ENCODE measurements at regions not wholly inside any gene's neighbourhood (a gene's known extent, or its start where the extent isn't known, plus 50 kb on each side); places are given as distances from the start of the nearest gene placed in this dataset.

DNA sequence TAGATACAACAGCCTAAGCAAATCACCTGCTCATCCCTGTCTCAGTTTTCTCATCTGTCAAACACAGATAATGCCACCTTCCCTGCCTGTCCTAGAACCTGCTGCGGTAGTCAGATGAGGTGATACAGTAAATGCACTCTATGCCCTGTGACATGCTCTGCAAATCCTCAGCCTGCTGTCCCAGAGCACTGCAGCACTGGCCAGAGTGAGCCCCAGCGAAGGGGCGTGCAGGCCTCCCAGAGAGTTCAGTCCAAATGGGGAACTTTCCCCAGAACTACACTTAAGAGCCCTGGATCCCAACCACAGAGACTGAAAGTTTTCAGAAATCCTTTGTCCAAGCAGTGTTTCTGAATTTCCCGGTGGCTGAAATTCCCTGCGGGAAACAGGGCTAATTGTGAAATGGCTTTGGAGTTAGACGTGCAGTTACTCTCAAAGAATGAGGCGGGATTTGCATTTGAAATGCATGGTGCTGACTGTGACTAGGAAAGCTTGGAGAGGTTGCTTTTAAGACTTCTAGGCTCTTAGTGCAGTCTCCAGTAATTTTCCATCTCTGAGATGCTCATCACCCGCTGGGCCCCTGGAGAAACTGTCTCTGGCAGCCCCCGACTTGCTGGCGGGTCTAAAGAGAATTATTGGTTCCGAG is 206.5 kb upstream of the AJAP1 start:
- TF ChIP-seq, protein P1, sequence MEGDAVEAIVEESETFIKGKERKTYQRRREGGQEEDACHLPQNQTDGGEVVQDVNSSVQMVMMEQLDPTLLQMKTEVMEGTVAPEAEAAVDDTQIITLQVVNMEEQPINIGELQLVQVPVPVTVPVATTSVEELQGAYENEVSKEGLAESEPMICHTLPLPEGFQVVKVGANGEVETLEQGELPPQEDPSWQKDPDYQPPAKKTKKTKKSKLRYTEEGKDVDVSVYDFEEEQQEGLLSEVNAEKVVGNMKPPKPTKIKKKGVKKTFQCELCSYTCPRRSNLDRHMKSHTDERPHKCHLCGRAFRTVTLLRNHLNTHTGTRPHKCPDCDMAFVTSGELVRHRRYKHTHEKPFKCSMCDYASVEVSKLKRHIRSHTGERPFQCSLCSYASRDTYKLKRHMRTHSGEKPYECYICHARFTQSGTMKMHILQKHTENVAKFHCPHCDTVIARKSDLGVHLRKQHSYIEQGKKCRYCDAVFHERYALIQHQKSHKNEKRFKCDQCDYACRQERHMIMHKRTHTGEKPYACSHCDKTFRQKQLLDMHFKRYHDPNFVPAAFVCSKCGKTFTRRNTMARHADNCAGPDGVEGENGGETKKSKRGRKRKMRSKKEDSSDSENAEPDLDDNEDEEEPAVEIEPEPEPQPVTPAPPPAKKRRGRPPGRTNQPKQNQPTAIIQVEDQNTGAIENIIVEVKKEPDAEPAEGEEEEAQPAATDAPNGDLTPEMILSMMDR (IDR thresholded peaks at IDR 0.05; ENCODE audit: insufficient read depth, low read depth, low read length): no peak
- no peak for TF ChIP-seq EZH2 (IDR thresholded peaks at IDR 0.05; ENCODE audit: insufficient read depth, low read length)
